22Rv1 (cell line): ENCODE measurements at regions not wholly inside any gene's neighbourhood (a gene's known extent, or its start where the extent isn't known, plus 50 kb on each side); places are given as distances from the start of the nearest gene placed in this dataset.

Experiments
- H3K27ac ChIP-seq: fragments of 450-650 bp; 2 replicates; pipeline ENCODE4 v1.5.1; 2017
- ZFX ChIP-seq: fragments of 450-650 bp; IDR thresholded peaks from 2 replicates; pipeline ENCODE4 v1.6.1; 2017; ENCODE audit warnings: antibody characterized with exemption, borderline replicate concordance
- TF ChIP-seq, protein P1 (sequence below): fragments of 450-650 bp; IDR thresholded peaks from 2 replicates; pipeline ENCODE4 v1.5.1; 2017; ENCODE audit warnings: mild to moderate bottlenecking

DNA sequence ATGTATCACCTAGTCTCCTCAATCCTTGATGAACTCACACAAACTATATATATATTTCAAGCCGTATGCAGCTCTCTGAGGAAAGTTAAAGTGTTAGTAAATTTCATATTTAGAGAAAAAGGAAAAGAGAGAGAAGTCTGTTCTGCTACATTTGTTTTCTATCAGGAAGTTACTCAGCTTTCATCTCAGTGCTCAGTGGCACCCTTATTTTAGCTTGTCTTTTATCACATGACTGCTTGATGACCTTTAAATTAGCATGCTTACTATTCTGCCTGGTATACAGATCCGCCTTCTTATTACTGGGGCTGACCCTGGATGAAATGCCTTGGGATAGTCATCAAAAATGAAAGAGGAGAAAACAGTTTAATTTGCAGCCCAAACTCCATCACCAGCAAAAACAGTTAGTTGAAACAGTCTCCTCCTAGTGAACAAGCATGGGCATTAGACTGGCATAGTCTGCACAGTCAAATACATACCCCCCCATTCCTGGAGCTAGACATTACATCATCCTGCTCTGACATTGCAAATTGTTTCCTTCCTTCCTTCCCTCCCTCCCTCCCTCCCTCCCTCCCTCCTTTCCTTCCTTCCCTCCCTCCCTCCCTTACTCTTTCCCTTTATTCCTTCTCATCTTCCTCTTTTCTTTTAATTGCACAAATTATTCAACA, 215.7 kb downstream of the TMEM182 start:
- H3K27ac ChIP-seq: no peak overlapping the region
- no peak for TF ChIP-seq ZFX
- TF ChIP-seq, protein P1, sequence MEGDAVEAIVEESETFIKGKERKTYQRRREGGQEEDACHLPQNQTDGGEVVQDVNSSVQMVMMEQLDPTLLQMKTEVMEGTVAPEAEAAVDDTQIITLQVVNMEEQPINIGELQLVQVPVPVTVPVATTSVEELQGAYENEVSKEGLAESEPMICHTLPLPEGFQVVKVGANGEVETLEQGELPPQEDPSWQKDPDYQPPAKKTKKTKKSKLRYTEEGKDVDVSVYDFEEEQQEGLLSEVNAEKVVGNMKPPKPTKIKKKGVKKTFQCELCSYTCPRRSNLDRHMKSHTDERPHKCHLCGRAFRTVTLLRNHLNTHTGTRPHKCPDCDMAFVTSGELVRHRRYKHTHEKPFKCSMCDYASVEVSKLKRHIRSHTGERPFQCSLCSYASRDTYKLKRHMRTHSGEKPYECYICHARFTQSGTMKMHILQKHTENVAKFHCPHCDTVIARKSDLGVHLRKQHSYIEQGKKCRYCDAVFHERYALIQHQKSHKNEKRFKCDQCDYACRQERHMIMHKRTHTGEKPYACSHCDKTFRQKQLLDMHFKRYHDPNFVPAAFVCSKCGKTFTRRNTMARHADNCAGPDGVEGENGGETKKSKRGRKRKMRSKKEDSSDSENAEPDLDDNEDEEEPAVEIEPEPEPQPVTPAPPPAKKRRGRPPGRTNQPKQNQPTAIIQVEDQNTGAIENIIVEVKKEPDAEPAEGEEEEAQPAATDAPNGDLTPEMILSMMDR: no peak

DNA sequence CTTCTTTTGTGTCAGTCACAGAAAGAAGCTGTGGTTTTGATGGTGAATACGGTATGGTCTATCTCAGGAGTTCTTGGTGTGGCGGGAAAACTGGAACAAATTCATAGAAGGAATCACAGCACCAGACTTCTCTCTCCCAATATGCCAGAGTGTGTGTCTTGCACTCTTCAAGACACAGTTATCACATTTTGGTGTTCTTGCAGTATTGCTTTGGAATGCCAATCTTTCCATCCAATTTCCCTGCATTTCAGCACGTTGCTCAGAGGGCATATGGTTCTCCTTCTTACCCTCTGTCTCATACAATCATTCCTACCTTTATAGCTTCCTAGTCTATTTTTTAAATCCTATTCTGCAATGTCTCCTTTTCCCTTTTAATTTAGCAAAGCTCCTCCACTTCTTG, 216.3 kb downstream of the TMEM182 start:
- TF ChIP-seq, protein P1: no peak
- no peak for TF ChIP-seq ZFX

DNA sequence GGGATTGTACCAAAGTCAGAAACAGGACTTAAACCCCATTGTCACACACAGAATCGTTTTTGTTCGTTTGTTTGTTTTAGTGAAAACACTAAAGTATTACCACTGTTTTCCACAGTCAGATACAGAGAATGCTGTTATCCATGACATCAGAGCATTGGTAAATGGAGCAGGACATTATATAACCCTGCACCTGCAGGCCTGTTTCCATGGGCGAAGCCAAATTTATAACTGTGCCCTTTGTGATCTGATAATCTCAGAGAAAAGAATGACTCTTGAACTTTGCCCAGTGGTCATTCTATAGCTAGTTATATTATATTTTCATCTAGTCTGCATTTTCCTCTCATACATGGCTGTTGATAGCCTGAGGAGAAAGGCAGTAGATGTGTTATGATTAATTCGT, 217.6 kb downstream of the TMEM182 start:
- no peak overlapping the region for H3K27ac ChIP-seq
- no peak for TF ChIP-seq ZFX
- TF ChIP-seq, protein P1: no peak

More for the DNA sequence above, 216.3 kb downstream of the TMEM182 start:
- no peak overlapping the region for H3K27ac ChIP-seq

DNA sequence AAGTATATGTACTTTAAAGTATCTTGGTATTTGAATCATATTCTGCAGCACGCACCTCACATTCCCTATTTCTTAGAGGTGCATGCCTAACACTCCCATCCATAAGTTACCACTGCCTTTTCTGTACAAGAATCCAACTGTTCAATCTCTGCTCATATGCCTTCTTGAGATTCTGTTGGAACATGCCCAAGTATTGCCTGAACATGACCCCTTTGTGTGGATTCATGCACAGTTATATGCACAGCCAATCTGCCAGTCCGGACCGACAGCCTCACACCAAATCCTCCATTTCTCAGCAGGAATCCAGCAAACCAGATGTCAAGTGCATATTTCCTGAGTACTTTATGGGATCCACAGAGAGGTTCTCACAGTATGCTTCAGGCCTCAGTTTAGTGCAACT, 222.0 kb downstream of the TMEM182 start:
- no peak overlapping the region for H3K27ac ChIP-seq
- TF ChIP-seq, protein P1: no peak
- no peak for TF ChIP-seq ZFX

DNA sequence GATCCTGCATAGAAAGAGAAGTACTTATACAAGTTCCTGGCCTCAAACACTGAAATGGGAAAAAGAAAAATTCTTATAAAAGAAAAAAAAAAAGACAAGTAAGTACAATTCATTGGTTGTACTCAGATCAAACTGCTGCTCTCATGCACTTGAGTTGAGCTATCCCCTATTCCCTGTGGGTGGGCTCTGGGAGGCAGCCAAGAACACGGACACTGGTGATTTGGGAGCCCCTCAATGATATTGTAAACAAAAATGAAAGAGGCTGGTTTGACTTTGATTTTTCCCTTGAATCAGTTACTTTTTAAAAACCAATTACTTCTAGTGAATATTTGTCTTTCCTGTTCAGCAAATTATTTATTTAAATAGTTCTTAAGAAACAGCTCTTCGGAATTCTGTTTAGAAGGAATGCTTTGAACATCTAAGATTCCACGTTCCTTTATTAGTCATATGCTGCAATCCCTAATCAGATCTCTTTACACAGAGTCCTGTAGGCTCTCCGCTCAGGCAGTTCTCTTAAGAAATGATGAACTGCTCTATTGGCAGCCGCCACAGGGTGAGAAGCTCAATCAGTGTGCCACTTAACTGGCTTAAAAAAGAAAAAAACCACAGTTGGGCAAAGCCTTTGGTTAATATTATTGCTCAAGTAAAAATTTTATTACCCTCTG, 225.1 kb downstream of the TMEM182 start:
- H3K27ac ChIP-seq: no peak overlapping the region
- TF ChIP-seq, protein P1: no peak
- TF ChIP-seq ZFX: no peak

DNA sequence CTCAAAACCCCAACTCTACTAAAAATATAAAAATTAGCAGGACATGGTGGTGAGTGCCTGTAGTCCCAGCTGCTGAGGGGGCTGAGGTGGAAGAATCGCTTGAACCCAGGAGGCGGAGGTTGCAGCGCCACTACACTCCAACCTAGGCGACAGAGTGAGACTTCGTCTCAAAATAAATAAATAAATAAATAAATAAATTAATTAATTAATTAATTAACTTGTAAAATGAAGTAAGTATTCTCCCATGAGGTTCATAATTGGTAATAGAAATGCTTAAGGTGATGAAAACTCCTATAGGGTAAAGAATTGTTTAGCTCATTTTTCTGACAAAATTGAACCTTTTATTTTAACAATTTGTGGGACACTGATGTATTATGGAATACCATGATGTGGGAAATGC, 230.8 kb downstream of the TMEM182 start:
- no peak overlapping the region for H3K27ac ChIP-seq
- TF ChIP-seq, protein P1: no peak

DNA sequence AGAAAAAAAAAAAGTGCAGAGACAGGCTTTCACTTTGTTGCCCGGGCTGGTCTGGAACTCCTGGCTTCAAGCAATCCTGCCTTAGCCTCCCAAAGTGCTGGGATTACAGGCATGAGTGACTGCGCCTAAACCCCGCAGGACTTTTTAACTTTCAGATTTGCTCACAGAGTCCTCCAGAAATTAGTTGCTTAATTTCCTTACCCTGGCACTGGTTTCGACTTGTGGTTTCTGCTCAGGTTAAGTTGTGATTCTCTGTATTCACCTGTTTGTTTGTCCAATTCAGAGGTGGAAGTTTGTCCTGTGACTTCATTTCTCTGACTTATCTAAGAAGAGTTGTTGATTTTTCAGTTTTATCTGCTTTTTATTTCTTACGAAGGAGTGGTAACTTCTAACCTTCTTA, 238.1 kb downstream of the TMEM182 start:
- no peak overlapping the region for H3K27ac ChIP-seq
- no peak for TF ChIP-seq ZFX
- TF ChIP-seq, protein P1: no peak
